Esophagus mucosa (tissue), 1 donor: ENCODE measurements at regions not wholly inside any gene's neighbourhood (a gene's known extent, or its start where the extent isn't known, plus 50 kb on each side); places are given as distances from the start of the nearest gene placed in this dataset.
"Not testable (repeated sequence)": the region's sequence is repeated elsewhere in the genome, so short reads cannot be mapped to it uniquely, and the experiment has no call there.

Experiments used
- ATAC-seq: fragments of 200-7000 bp; cut with Tn5 transposase; one replicate; pipeline ENCODE4 v1.9.1; 2020
- donor health status: DM: yes; HTN: yes; CAD: no.

- ATAC-seq = no peak
Measured at GRCh38 chr3:75248974-75249373, 415.2 kb upstream of the FRG2C start.

GRCh38 chr3:75254685-75255084 is 409.4 kb upstream of the FRG2C start:
- no peak for ATAC-seq

- ATAC-seq = not testable (repeated sequence)
Measured at GRCh38 chr3:75258825-75259683, 405.1 kb upstream of the FRG2C start.

GRCh38 chr3:75260975-75261374 is 403.2 kb upstream of the FRG2C start:
- ATAC-seq = not testable (repeated sequence)

- ATAC-seq = no peak
Measured at GRCh38 chr3:75262661-75263060, 401.5 kb upstream of the FRG2C start.

GRCh38 chr3:75265897-75266296 is 398.2 kb upstream of the FRG2C start:
- no peak for ATAC-seq

- not testable (repeated sequence) for ATAC-seq
Measured at GRCh38 chr3:75268576-75268975, 395.6 kb upstream of the FRG2C start.

GRCh38 chr3:75272237-75272636 is 391.9 kb upstream of the FRG2C start:
- ATAC-seq = not testable (repeated sequence)

- no peak for ATAC-seq
Measured at GRCh38 chr3:75272691-75273090, 391.4 kb upstream of the FRG2C start.

GRCh38 chr3:75285531-75286148 is 378.5 kb upstream of the FRG2C start:
- not testable (repeated sequence) for ATAC-seq

- ATAC-seq = not testable (repeated sequence)
Measured at GRCh38 chr3:75288972-75289574, 375.1 kb upstream of the FRG2C start.

GRCh38 chr3:75294124-75294523 is 370.0 kb upstream of the FRG2C start:
- ATAC-seq = peak; percentile 83

GRCh38 chr3:75295013-75295412 is 369.1 kb upstream of the FRG2C start:
- ATAC-seq = no peak

- ATAC-seq = no peak
Measured at GRCh38 chr3:75296858-75297257, 367.3 kb upstream of the FRG2C start.

GRCh38 chr3:75300606-75301005 is 363.5 kb upstream of the FRG2C start:
- ATAC-seq = no peak

- ATAC-seq = not testable (repeated sequence)
Measured at GRCh38 chr3:75301050-75301449, 363.1 kb upstream of the FRG2C start.

GRCh38 chr3:75303741-75304140 is 360.4 kb upstream of the FRG2C start:
- ATAC-seq = no peak

- no peak for ATAC-seq
Measured at GRCh38 chr3:75305901-75306300, 358.2 kb upstream of the FRG2C start.

- not testable (repeated sequence) for ATAC-seq
Measured at GRCh38 chr3:75311306-75311705, 352.8 kb upstream of the FRG2C start.

- ATAC-seq = not testable (repeated sequence)
Measured at GRCh38 chr3:75312469-75312868, 351.7 kb upstream of the FRG2C start.

GRCh38 chr3:75319776-75320175 is 344.4 kb upstream of the FRG2C start:
- not testable (repeated sequence) for ATAC-seq

- peak; percentile 26 for ATAC-seq
Measured at GRCh38 chr3:75320369-75320768, 343.8 kb upstream of the FRG2C start.

GRCh38 chr3:75321060-75321459 is 343.1 kb upstream of the FRG2C start:
- ATAC-seq = no peak

GRCh38 chr3:75323936-75324335 is 340.2 kb upstream of the FRG2C start:
- ATAC-seq = not testable (repeated sequence)
